IPS-20b (cell line): ENCODE measurements at regions not wholly inside any gene's neighbourhood (a gene's known extent, or its start where the extent isn't known, plus 50 kb on each side); places are given as distances from the start of the nearest gene placed in this dataset.

Experiments used
- H3K27ac ChIP-seq: one replicate; pipeline ENCODE4 v1.5.1; 2013; ENCODE audit warnings: low read length
- H3K27me3 ChIP-seq: 2 replicates; pipeline ENCODE4 v1.6.1; 2013; ENCODE audit warnings: mild to moderate bottlenecking, low read length, inconsistent platforms; ENCODE audit not compliant: insufficient read depth
- H3K36me3 ChIP-seq: 2 replicates; pipeline ENCODE4 v1.6.1; 2013; ENCODE audit warnings: low read depth, mild to moderate bottlenecking, inconsistent platforms, low read length, moderate library complexity; ENCODE audit not compliant: insufficient read depth
- H3K4me1 ChIP-seq: 2 replicates; pipeline ENCODE4 v1.6.1; 2013; ENCODE audit warnings: mild to moderate bottlenecking, control low read depth, inconsistent platforms, low read length, moderate library complexity; ENCODE audit not compliant: insufficient read depth
- H3K4me3 ChIP-seq: 2 replicates; pipeline ENCODE4 v1.5.1; 2013; ENCODE audit warnings: mild to moderate bottlenecking, low read length, inconsistent platforms
- H3K9ac ChIP-seq: 2 replicates; pipeline ENCODE4 v1.6.1; 2013; ENCODE audit warnings: low read depth, mild to moderate bottlenecking, inconsistent platforms, low read length, moderate library complexity
- H3K9me3 ChIP-seq: 2 replicates; pipeline ENCODE4 v1.6.1; 2013; ENCODE audit warnings: mild to moderate bottlenecking, low read depth, low read length, inconsistent platforms; ENCODE audit not compliant: insufficient read depth

DNA sequence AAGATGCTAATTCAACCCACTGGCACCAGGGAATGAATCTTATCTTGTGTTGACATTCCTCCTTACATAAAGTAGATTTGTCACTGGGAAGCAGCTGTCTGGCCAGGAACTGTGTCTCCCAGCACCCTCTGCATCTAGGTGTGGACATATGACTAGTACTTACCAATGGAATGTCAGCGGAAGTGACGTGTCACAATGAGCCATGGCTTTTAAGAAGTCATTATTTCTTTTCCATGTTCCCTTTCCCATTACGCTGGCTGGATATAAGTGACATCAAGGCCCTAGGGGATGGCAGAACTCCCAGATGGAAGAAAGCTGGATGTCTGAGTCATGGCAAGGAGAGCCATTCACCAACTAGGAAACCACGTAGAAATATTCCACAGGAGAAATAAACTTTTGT lies 84.7 kb upstream of the MAST4 start:
- H3K4me1 ChIP-seq: no peaks in the 10 kb centered on the region
- H3K9me3 ChIP-seq: no peaks in the 10 kb centered on the region
- no peaks in the 10 kb centered on the region for H3K36me3 ChIP-seq
- H3K4me3 ChIP-seq: no peak overlapping the region
- H3K27ac ChIP-seq: no peak overlapping the region
- H3K9ac ChIP-seq: no peak overlapping the region
- no peaks in the 10 kb centered on the region for H3K27me3 ChIP-seq

DNA sequence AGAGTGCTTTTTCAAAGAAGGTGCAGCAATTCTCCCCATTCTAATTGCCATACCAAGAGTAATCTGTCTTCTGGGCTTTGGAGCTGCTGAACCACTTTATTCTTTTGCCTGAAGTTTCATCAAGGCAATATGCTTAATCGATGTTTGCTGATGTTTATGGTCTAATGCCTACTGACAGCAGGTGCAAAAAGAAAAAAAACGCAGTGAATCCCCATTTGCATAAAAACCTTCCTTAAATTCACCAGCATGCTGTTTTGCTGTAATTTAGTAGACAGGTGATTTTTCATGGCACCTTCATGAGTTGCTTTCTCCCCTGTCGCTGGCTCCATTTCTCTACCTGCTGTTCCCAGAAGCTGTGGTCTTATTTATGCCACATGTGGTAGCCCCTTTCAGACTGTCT lies 83.1 kb upstream of the MAST4 start:
- no peaks in the 10 kb centered on the region for H3K9me3 ChIP-seq
- H3K4me1 ChIP-seq: no peaks in the 10 kb centered on the region
- no peaks in the 10 kb centered on the region for H3K36me3 ChIP-seq
- no peaks in the 10 kb centered on the region for H3K27me3 ChIP-seq
- no peak overlapping the region for H3K4me3 ChIP-seq
- no peak overlapping the region for H3K27ac ChIP-seq
- no peak overlapping the region for H3K9ac ChIP-seq

DNA sequence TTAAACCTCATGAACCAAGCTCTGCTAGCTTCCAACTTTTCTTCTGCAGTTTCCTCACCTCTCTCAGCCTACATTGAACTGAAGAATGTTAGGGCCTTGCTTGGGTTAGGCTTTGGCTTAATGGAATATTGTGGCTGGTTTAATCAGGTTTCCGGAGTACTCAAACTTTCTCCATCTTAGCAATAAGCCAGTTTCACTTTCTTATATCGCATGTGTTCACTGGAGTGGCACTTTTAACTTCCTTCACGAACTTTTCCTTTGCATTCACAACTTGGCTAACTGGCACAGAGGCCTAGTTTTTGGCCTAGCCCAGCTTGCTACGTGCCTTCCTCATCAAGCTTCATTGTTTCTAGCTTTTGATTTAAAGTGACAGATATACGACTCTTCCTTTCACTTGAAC lies 81.0 kb upstream of the MAST4 start:
- Histone ChIP-seq H3K4me1 (no peaks in the 10 kb centered on the region), H3K27ac (no peak overlapping the region), H3K4me3 (no peak overlapping the region), H3K36me3 (no peaks in the 10 kb centered on the region), H3K9me3 (no peaks in the 10 kb centered on the region; the same call in 1 of the 2 replicates), H3K27me3 (no peaks in the 10 kb centered on the region), H3K9ac (no peak overlapping the region)

DNA sequence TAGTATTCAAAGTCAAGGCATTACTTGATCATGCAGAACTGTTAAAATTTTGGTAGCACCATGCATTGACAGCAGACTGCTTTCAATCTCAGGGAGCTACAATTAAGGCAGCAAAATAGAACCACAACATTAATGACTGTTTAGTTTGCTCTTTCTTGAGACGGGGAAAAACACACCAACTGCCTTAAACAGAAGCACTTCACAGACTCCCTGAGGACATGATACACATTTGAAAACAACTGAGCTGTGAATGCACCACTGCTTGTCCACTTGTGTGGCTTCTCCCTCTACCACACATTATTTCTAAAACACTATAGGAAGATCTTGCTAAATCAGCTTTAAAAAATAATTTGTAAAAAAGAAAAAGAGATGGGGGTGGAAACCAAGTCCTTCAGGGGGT lies 79.6 kb upstream of the MAST4 start:
- Histone ChIP-seq H3K9ac (no peak overlapping the region), H3K4me1 (no peaks in the 10 kb centered on the region), H3K36me3 (no peaks in the 10 kb centered on the region), H3K27ac (no peak overlapping the region), H3K9me3 (peaks cover 13% of the 10 kb centered on the region), H3K27me3 (no peaks in the 10 kb centered on the region), H3K4me3 (no peak overlapping the region)

DNA sequence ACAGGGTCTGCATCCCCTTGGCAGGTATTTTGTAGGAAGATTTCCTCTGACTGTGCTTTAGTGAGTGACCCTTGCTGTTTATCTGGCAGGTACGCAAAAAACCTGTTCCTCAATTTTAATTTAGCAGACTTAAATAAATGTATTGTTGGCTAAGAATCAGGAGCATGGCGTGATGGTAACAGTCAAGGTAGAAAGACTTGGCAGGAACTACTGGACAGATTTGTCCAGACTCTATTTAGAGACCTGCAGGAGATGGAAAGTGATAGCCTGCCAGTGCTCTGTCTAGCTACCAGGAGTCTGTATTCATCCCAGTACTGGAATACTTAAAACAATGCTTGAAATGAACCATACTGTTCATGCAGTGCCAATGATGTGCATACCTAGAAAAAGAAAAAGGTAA lies 78.8 kb upstream of the MAST4 start:
- Histone ChIP-seq H3K9ac (no peak overlapping the region), H3K4me3 (no peak overlapping the region), H3K9me3 (peaks cover 17% of the 10 kb centered on the region), H3K27ac (no peak overlapping the region), H3K4me1 (no peaks in the 10 kb centered on the region), H3K27me3 (no peaks in the 10 kb centered on the region), H3K36me3 (no peaks in the 10 kb centered on the region)

DNA sequence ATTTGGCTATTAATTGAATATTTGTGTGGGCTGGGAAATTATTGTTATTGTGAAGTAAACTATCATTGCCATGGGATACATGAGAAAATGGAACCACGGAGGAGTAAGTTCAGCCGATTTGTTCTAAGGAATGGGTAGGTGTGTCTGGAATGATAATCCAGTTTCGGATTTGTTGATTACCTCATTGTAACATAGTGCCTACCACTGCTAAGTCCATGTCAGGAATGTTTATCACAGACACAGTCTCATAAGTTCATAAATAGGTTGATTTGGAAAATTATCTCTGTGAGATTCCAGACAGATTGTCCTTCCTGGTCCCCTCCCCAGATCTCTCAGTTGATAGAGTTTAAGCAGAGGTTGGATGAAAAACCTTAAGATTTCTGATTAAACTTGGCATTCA lies 78.1 kb upstream of the MAST4 start:
- no peak overlapping the region for H3K9ac ChIP-seq

DNA sequence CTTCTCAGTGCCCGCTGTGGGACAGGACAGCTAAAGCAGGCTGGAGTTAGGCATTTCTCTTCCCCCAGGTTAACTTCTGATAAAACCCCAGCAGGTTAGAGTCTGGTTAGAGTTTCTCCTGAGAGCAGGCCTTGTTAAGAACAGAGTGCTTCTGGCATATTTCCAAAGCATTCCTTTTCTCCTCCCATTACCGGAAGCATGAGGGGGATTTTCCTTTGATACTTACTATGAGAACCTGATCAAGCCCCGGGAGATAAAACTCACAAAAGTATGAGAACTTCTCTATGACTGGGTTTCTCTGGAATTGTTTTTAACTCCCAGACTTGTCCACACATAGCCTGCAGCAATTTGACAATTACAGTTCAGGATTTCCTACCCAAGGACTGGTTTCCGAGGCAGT lies 77.4 kb upstream of the MAST4 start:
- H3K4me3 ChIP-seq: no peak overlapping the region
- peaks cover 17% of the 10 kb centered on the region for H3K9me3 ChIP-seq
- H3K36me3 ChIP-seq: no peaks in the 10 kb centered on the region
- H3K4me1 ChIP-seq: no peaks in the 10 kb centered on the region
- no peaks in the 10 kb centered on the region for H3K27me3 ChIP-seq
- H3K9ac ChIP-seq: no peak overlapping the region
- H3K27ac ChIP-seq: no peak overlapping the region

More for the DNA sequence above, 78.1 kb upstream of the MAST4 start:
- Histone ChIP-seq H3K9me3 (peaks cover 17% of the 10 kb centered on the region), H3K4me1 (no peaks in the 10 kb centered on the region), H3K4me3 (no peak overlapping the region), H3K27me3 (no peaks in the 10 kb centered on the region), H3K27ac (no peak overlapping the region), H3K36me3 (no peaks in the 10 kb centered on the region)

DNA sequence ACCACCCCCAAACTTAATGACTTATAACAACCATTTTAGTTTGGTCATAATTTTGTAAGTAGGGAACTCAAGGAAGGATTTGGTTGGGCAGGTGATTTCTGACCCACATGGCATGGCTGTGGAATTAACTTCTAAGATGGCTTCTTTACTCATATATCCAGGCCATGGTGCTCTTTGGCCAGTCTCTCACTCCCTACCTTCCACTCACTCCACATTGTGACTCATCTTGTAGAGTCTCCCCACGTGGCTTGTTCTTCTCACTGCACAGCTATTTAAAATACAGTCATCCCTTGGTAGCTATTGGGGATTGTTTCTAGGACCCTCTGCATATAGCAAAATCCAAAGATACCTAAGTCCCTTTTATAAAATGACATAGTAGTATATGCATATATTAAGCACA lies 76.6 kb upstream of the MAST4 start:
- H3K27ac ChIP-seq: no peak overlapping the region
- H3K36me3 ChIP-seq: no peaks in the 10 kb centered on the region
- no peak overlapping the region for H3K9ac ChIP-seq
- no peak overlapping the region for H3K4me3 ChIP-seq
- H3K4me1 ChIP-seq: no peaks in the 10 kb centered on the region
- no peaks in the 10 kb centered on the region for H3K27me3 ChIP-seq
- peaks cover 17% of the 10 kb centered on the region for H3K9me3 ChIP-seq

DNA sequence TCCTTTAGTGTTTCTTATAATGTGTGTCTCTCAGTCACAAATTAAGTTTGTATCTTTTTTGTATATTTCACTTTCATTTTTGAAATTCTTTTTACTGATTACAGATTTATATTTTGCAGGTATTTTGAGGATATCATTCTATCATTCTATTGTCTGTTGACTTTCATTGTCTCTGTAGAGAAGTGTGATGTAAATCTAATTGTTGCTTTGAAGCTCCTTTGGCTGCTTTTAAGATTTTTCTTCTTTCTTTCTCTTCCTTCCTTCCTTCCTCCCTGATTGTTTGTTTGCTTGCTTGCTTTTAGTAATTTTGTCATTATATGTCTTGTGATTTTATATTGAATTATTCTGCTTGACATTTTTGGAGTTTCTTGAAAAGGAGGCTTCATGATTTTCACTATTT lies 75.3 kb upstream of the MAST4 start:
- no peaks in the 10 kb centered on the region for H3K36me3 ChIP-seq
- no peaks in the 10 kb centered on the region for H3K27me3 ChIP-seq
- H3K27ac ChIP-seq: no peak overlapping the region
- H3K9ac ChIP-seq: no peak overlapping the region
- no peaks in the 10 kb centered on the region for H3K4me1 ChIP-seq
- no peak overlapping the region for H3K4me3 ChIP-seq
- H3K9me3 ChIP-seq: peaks cover 17% of the 10 kb centered on the region

DNA sequence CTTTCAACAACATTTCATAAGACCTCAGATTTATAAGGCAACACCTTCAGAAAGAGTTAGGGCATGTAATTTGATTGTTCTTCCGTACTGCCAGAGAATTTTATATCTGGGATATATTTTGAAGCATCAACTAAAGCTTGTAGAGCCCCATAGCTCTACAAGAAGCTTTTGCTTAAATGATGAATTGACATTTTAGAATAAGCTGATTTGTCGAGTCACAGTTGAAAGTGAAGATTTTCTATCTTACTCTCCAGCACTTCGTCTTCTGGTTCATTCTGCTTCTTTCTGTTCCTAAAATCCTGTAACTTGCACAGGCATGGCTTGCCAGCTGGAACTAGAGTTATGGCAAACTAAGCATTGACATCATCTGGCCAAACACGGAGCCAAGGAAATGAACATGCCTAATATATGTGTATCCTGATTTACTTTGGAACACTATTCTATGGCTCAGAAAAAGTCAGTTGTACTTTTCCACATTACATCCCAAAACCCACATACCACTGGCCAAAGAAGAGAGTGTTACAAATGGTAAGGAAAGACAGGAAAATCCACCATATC lies 68.6 kb upstream of the MAST4 start:
- Histone ChIP-seq H3K4me3 (no peak overlapping the region), H3K36me3 (no peaks in the 10 kb centered on the region), H3K27me3 (no peaks in the 10 kb centered on the region), H3K4me1 (no peaks in the 10 kb centered on the region), H3K9ac (no peak overlapping the region), H3K9me3 (no peaks in the 10 kb centered on the region; the same call in 1 of the 2 replicates), H3K27ac (no peak overlapping the region)

DNA sequence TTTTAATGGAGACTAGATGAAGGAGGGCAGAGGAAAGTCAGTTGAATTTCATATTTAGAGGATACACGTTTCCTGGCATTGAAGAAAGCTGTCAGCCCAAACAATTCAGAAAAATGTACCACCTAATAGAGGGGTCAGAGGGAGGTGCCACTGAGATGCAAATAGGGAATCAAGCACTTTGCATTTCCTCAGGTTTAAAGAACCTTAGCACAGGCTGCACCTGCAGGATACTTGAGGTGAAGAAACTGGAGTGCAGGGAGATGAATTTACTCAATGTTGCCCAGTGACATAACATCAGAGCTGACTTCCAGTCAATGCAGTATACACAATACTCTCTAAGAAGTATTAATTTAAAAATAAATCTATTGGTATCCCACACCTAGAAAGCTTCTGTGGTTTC lies 67.0 kb upstream of the MAST4 start:
- no peak overlapping the region for H3K27ac ChIP-seq
- H3K4me1 ChIP-seq: no peaks in the 10 kb centered on the region
- no peaks in the 10 kb centered on the region; the same call in 1 of the 2 replicates for H3K9me3 ChIP-seq
- H3K36me3 ChIP-seq: no peaks in the 10 kb centered on the region
- no peak overlapping the region for H3K9ac ChIP-seq
- H3K27me3 ChIP-seq: no peaks in the 10 kb centered on the region
- no peak overlapping the region for H3K4me3 ChIP-seq

DNA sequence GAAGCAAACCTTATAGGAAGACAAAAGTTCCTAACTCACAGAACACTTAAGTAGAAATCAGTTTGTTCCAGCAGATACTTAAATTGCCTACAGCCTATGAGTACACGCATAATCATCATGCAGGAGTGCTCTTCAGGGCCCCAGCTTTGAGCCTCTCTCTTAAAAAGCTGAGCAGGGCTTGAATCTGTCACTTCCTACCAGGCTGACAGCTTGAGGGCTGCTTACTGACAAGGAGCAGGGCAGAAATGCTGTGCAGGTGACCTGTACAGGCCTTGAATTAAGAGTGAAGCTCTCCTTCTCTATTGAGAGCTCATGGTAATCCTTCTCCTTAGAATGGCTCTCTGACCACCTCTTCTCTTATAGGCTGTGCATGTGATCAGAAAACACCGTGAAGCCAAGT lies 66.5 kb upstream of the MAST4 start:
- no peaks in the 10 kb centered on the region for H3K27me3 ChIP-seq
- no peak overlapping the region for H3K9ac ChIP-seq
- no peak overlapping the region for H3K4me3 ChIP-seq
- H3K4me1 ChIP-seq: no peaks in the 10 kb centered on the region
- no peaks in the 10 kb centered on the region; the same call in 1 of the 2 replicates for H3K9me3 ChIP-seq
- no peaks in the 10 kb centered on the region for H3K36me3 ChIP-seq
- H3K27ac ChIP-seq: no peak overlapping the region

DNA sequence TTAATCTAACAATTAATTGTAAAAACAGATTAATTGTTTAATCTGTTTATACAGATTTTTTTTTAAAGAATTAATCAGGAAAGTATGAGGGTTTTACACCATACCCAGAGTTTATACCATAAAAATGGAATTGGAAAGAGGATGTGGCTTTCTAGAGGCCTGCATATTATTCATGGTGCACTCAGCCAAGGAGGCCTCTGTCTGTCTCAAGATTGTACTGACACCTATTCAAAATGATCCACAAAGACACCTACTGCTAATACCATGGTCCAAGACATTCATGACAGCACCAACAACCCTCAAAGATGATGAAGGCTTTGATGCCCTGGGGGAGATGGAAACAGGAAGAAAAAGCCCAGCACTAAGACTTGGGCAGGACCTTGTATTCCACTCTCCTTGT lies 58.1 kb upstream of the MAST4 start:
- Histone ChIP-seq H3K4me3 (no peak overlapping the region), H3K9me3 (no peaks in the 10 kb centered on the region), H3K4me1 (no peaks in the 10 kb centered on the region), H3K27ac (no peak overlapping the region), H3K36me3 (no peaks in the 10 kb centered on the region), H3K9ac (no peak overlapping the region), H3K27me3 (no peaks in the 10 kb centered on the region)
